ENCODE measurements at regions not wholly inside any gene's neighbourhood (a gene's known extent, or its start where the extent isn't known, plus 50 kb on each side); places are given as distances from the start of the nearest gene placed in this dataset.
"Not testable (repeated sequence)": the region's sequence is repeated elsewhere in the genome, so short reads cannot be mapped to it uniquely, and the experiment has no call there.

GRCh38 chr11:98068251-98068650, 952.5 kb upstream of the CNTN5 start:
- DNase-seq = no peak

- DNase-seq = not testable (repeated sequence)
Observed at GRCh38 chr11:98069147-98069546, 951.6 kb upstream of the CNTN5 start.

- DNase-seq = no peak
Observed at GRCh38 chr11:98069861-98070260, 950.9 kb upstream of the CNTN5 start.

- no peak for DNase-seq
Observed at GRCh38 chr11:98090861-98091505, 929.8 kb upstream of the CNTN5 start.

- no peak for DNase-seq
Observed at GRCh38 chr11:98099371-98099770, 921.4 kb upstream of the CNTN5 start.

- no peak for DNase-seq
Observed at GRCh38 chr11:98100689-98101088, 920.1 kb upstream of the CNTN5 start.

GRCh38 chr11:98101329-98101728, 919.4 kb upstream of the CNTN5 start:
- DNase-seq = no peak

- no peak for DNase-seq
Observed at GRCh38 chr11:98104249-98104648, 916.5 kb upstream of the CNTN5 start.

- DNase-seq = no peak
Observed at GRCh38 chr11:98107736-98108135, 913.0 kb upstream of the CNTN5 start.

- DNase-seq = no peak
Observed at GRCh38 chr11:98110030-98110429, 910.7 kb upstream of the CNTN5 start.

- no peak for DNase-seq
Observed at GRCh38 chr11:98115873-98116272, 904.9 kb upstream of the CNTN5 start.

GRCh38 chr11:98130117-98130625, 890.6 kb upstream of the CNTN5 start:
- DNase-seq = no peak

GRCh38 chr11:98136357-98136756, 884.4 kb upstream of the CNTN5 start:
- DNase-seq = no peak

- no peak for DNase-seq
Observed at GRCh38 chr11:98137437-98137836, 883.3 kb upstream of the CNTN5 start.

GRCh38 chr11:98143661-98144060, 877.1 kb upstream of the CNTN5 start:
- no peak for DNase-seq

GRCh38 chr11:98153752-98154151, 867.0 kb upstream of the CNTN5 start:
- no peak for DNase-seq

GRCh38 chr11:98155696-98156095, 865.1 kb upstream of the CNTN5 start:
- DNase-seq = no peak

- no peak for DNase-seq
Observed at GRCh38 chr11:98177925-98178324, 842.8 kb upstream of the CNTN5 start.

GRCh38 chr11:98180511-98180910, 840.2 kb upstream of the CNTN5 start:
- DNase-seq = no peak

GRCh38 chr11:98180921-98181320, 839.8 kb upstream of the CNTN5 start:
- no peak for DNase-seq

GRCh38 chr11:98183034-98183433, 837.7 kb upstream of the CNTN5 start:
- DNase-seq = no peak

GRCh38 chr11:98185245-98185644, 835.5 kb upstream of the CNTN5 start:
- DNase-seq = no peak

GRCh38 chr11:98194611-98195010, 826.1 kb upstream of the CNTN5 start:
- no peak for DNase-seq

- no peak for DNase-seq
Observed at GRCh38 chr11:98195300-98195699, 825.4 kb upstream of the CNTN5 start.

GRCh38 chr11:98207086-98207485, 813.7 kb upstream of the CNTN5 start:
- no peak for DNase-seq

Measured in C1 segment of cervical spinal cord (tissue), 14 donors.